Pancreas (tissue), 10 donors: ENCODE measurements at regions not wholly inside any gene's neighbourhood (a gene's known extent, or its start where the extent isn't known, plus 50 kb on each side); places are given as distances from the start of the nearest gene placed in this dataset.

Source experiments
- ATAC-seq, 4 donors: fragments of 200-7000 bp; cut with Tn5 transposase; one replicate each; pipeline versions ENCODE4 v1.8.0 to v1.9.1; 2020; ENCODE audit warnings: mild to moderate bottlenecking in 4 of 4, moderate library complexity in 4 of 4
- DNase-seq, 6 donors: peaks; one replicate each; pipeline ENCODE4 v3.0.0-alpha.2; 2020
- FAIRE-seq: peaks from 2 replicates; lab custom pipeline; 2012; peaks lifted over from hg19 to GRCh38; lab: Jason Lieb, UNC
- H3K27ac ChIP-seq, 4 donors: fragments of 200-600 bp; sonication (generic); 1 replicate in 3 of 4; 2 replicates in 1 of 4; pipeline versions ENCODE4 v1.5.0 to v1.8.0; 2020
- H3K27me3 ChIP-seq, 4 donors: fragments of 200-600 bp; one replicate each; pipeline ENCODE4 v1.8.0; 2021
- H3K36me3 ChIP-seq, 3 donors: fragments of 200-600 bp; sonication (generic) in 1 of 3; one replicate each; pipeline versions ENCODE4 v1.5.0 to v1.8.0; 2020 to 2021
- H3K4me1 ChIP-seq, 3 donors: fragments of 200-600 bp; one replicate each; pipeline ENCODE4 v1.8.0; 2021
- H3K4me3 ChIP-seq, 4 donors: fragments of 200-600 bp; sonication (generic) in 2 of 4; one replicate each; pipeline versions ENCODE4 v1.5.0 to v1.8.0; 2020 to 2021
- H3K9me3 ChIP-seq, 4 donors: fragments of 200-600 bp; one replicate each; pipeline ENCODE4 v1.8.0; 2021
- WGBS, 2 donors: extraction: QIAGEN DNeasy Blood & Tissue Kit; methylation state at CpG; one replicate each; pipeline ENCODE4 v1.1.7; 2013; 5-methylcytosine and 5-hydroxymethylcytosine counted together
- intact Hi-C, 3 donors: fragments of 100-400 bp; cut with DNase I; formaldehyde crosslinking; loops; one replicate each; pipeline versions ENCODE4 v1.11.1 to v1.14.2; 2022
- TF ChIP-seq, protein P1 (sequence below), 4 donors: fragments of 200-600 bp; sonication (generic) in 3 of 4; IDR thresholded peaks; one replicate each; pipeline versions ENCODE4 v1.5.0 to v1.8.0; 2021; ENCODE audit warnings: antibody characterized with exemption in 4 of 4
- donor health status: healthy with polysubstance abuse.
- donor health status: DM: no; HTN: no; CAD: no; lungs with moderate emphysema.
- donor health status: DM: no; HTN: no; CAD: no.
- donor health status: control.
- donor health status: control.
- donor health status: Bipolar disorder and iron deficiency.
- donor health status: DM: yes; HTN: yes; CAD: no.
- donor health status: DM: no; HTN: no; CAD: no.
- donor health status: DM: no; HTN: no; CAD: no.
- donor health status: DM: yes; HTN: yes; CAD: no.

DNA sequence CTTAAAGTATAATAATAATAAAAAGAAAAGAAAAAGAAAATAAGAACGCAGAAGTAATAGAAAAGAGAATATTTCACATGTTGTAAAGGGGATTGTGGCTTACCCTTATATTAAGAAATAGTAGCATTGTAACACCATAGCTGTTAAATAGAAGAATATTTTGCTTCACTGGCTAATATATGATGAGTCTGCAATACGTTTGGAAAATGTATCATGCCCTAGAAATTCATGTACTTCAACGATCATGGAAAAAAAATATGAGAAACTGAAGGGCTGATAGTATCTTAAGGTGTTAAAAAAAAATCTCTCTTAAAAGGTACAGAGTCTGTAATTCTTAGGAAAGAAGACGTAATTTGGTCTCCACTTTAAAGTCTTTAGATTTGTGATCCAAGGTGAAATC, 1390.5 kb upstream of the ADGRL2 start:
- no peaks in the 10 kb centered on the region for H3K27me3 ChIP-seq
- H3K36me3 ChIP-seq, result no peaks in the 10 kb centered on the region
- H3K4me1 ChIP-seq, result no peaks in the 10 kb centered on the region
- no peak for DNase-seq
- TF ChIP-seq, protein P1, sequence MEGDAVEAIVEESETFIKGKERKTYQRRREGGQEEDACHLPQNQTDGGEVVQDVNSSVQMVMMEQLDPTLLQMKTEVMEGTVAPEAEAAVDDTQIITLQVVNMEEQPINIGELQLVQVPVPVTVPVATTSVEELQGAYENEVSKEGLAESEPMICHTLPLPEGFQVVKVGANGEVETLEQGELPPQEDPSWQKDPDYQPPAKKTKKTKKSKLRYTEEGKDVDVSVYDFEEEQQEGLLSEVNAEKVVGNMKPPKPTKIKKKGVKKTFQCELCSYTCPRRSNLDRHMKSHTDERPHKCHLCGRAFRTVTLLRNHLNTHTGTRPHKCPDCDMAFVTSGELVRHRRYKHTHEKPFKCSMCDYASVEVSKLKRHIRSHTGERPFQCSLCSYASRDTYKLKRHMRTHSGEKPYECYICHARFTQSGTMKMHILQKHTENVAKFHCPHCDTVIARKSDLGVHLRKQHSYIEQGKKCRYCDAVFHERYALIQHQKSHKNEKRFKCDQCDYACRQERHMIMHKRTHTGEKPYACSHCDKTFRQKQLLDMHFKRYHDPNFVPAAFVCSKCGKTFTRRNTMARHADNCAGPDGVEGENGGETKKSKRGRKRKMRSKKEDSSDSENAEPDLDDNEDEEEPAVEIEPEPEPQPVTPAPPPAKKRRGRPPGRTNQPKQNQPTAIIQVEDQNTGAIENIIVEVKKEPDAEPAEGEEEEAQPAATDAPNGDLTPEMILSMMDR (IDR thresholded peaks at IDR 0.05), result no peak
- no peak for ATAC-seq
- WGBS, 2 donors, result 56 to 70% methylated on average over 4 of the region's 4 CpGs
- no peak overlapping the region for H3K4me3 ChIP-seq
- no peak overlapping the region for H3K27ac ChIP-seq
- intact Hi-C loops, result no loop called here
- FAIRE-seq, result no peak
- no peaks in the 10 kb centered on the region for H3K9me3 ChIP-seq

DNA sequence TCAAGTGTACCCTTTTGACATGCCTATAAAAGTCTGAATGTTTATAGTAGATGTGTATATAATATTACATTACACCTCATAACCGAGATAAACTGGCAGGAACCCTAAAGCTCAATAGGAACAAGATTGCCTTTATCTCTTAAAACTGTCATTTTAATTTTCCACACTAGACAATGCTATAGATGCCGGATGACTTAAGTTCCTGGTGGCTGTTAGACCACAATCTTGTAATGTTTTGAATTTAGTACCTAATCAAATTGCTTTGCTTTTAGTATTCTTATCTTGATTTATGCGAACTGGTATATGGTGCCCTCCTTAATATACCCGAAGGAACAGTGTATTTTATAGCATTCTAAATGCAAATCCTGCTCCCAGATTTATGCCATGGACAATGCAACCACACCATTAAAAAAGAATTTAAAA, 1397.0 kb upstream of the ADGRL4 start:
- H3K27me3 ChIP-seq, result no peaks in the 10 kb centered on the region
- H3K4me3 ChIP-seq, result no peak overlapping the region
- H3K36me3 ChIP-seq, result no peaks in the 10 kb centered on the region
- DNase-seq (no peak), ATAC-seq (no peak), FAIRE-seq (no peak)
- 64 to 73% methylated on average over 4 of the region's 4 CpGs for WGBS, 2 donors
- H3K27ac ChIP-seq, result no peak overlapping the region
- TF ChIP-seq, protein P1 (IDR thresholded peaks at IDR 0.05), result no peak
- no peaks in the 10 kb centered on the region for H3K4me1 ChIP-seq
- no peaks in the 10 kb centered on the region for H3K9me3 ChIP-seq
- intact Hi-C loops, result no loop called here

DNA sequence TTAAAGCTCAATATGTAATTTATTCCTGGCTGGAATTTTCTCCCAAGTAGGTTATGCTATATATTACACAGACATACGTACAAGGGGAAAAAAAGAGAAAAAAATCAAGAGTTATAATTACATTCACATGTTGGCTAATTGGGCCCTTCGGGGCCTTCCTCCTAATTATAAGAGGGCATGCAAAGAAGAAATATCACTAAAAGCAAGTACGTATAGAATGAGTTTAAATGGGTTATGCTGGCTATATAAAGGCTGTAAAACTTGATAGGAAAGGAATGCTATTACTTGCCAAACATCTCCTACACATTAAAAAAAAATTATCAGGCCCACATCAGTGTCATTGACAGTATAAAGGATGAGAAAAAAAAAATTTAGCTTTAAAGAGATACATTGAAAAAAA, 1396.1 kb upstream of the ADGRL4 start:
- FAIRE-seq (no peak), DNase-seq (no peak), ATAC-seq (no peak)
- no peaks in the 10 kb centered on the region for H3K4me1 ChIP-seq
- H3K4me3 ChIP-seq, result no peak overlapping the region
- intact Hi-C loops, result no loop called here
- WGBS, 2 donors, result 63 to 74% methylated on average over 3 of the region's 3 CpGs
- no peaks in the 10 kb centered on the region for H3K27me3 ChIP-seq
- no peak overlapping the region for H3K27ac ChIP-seq
- H3K9me3 ChIP-seq, result no peaks in the 10 kb centered on the region
- TF ChIP-seq, protein P1 (IDR thresholded peaks at IDR 0.05), result no peak
- no peaks in the 10 kb centered on the region for H3K36me3 ChIP-seq

DNA sequence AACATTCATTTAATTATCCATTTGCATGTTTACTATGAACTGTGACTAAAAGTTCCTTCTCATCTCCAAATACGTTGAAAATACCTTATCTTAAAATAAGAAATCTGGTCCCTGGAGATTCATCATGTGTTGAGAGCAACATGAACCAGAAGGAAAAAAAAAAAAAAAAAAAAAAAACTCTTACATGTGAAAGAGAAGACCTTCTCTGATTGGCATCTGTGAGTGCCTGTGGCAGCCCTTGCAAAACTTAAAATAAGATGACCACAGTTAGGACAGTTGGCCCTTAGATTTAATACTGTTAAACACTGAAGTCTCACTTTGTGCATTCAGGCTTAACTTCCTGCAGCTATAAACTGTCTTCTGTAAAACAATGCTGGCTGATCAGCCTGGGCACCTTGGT, 1395.2 kb upstream of the ADGRL4 start:
- WGBS, 2 donors, result 51 to 66% methylated on average over 1 of the region's 1 CpG
- H3K4me3 ChIP-seq, result no peak overlapping the region
- no peaks in the 10 kb centered on the region for H3K9me3 ChIP-seq
- H3K36me3 ChIP-seq, result no peaks in the 10 kb centered on the region
- H3K27ac ChIP-seq, result no peak overlapping the region
- TF ChIP-seq, protein P1 (IDR thresholded peaks at IDR 0.05), result no peak
- no peak for ATAC-seq
- H3K4me1 ChIP-seq, result no peaks in the 10 kb centered on the region
- no peaks in the 10 kb centered on the region for H3K27me3 ChIP-seq
- no peak for DNase-seq
- intact Hi-C loops, result no loop called here
- FAIRE-seq, result no peak

DNA sequence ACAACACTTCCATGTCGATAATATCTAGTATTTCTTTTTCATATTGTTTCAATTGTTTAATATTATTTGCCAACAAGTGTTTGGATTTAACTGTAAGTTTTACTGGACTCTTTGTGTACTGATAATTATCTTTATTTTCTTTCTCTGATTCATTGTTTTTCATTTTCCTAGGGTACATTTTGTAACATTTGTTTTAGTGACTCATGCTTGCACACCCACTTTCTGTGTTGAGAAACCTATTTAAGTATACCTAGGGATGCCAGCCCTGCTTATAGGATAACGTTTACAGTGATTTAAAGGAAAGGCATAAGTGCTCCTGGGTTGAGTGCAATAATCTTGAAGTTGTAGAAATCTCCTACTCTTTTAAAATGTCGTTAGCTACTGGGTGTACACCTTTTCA, 1386.0 kb upstream of the ADGRL4 start:
- no peaks in the 10 kb centered on the region for H3K9me3 ChIP-seq
- no peak overlapping the region for H3K4me3 ChIP-seq
- FAIRE-seq (no peak), ATAC-seq (no peak), DNase-seq (no peak)
- WGBS, 2 donors, result 45 to 61% methylated on average over 3 of the region's 3 CpGs
- TF ChIP-seq, protein P1 (IDR thresholded peaks at IDR 0.05), result no peak
- H3K27me3 ChIP-seq, result no peaks in the 10 kb centered on the region
- no peaks in the 10 kb centered on the region for H3K4me1 ChIP-seq
- intact Hi-C loops, result no loop called here
- no peak overlapping the region for H3K27ac ChIP-seq
- H3K36me3 ChIP-seq, result no peaks in the 10 kb centered on the region
